ENCODE measurements at regions not wholly inside any gene's neighbourhood (a gene's known extent, or its start where the extent isn't known, plus 50 kb on each side); places are given as distances from the start of the nearest gene placed in this dataset.

GRCh38 chr2:129729646-129730045 lies 249.8 kb upstream of the RAB6C start:
- DNase-seq, result no peak

GRCh38 chr2:129730979-129731378 lies 248.5 kb upstream of the RAB6C start:
- DNase-seq, result no peak

- no peak for DNase-seq
Observed at GRCh38 chr2:129731907-129732629, 247.4 kb upstream of the RAB6C start.

- DNase-seq, result no peak
Observed at GRCh38 chr2:129732630-129733026, 246.8 kb upstream of the RAB6C start.

DNA sequence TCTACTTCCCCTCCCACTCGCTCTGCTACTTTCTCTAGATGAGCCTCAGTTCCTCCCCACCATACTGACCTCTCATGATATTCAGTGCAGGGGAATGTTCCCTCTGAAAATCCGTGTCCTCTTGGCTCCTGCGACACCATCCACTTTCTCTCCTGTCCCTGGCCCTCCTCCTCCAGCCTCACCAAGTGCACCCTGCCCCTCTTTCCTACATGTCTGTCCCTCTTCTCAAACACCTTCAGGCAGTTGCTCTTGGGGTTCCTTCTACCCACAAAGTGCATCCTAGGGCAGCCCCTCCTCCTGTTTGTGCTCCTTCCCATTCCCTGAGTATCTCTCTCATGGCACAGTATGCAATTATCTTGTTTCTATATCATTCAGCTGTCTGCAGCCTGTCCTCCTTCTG lies 246.4 kb upstream of the RAB6C start:
- DNase-seq, result no peak

DNA sequence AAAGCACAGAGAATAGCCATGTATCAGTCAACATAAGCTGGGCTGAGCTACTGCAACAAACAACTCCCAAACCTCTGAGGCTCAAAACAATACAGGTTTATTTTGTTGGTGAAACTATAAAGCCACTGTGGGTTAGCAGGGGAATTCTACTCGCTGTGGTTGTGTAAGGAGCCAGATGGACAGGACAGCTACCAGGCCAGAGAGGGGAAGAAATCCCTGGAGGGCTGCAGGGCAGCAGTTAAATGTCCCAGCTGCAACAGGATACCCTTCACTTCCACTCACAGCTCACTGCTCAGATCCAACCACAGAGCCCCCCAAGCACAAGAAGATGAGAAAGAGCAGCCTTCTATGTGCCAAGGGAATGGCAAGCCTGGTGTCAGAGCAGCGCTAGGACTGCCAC lies 245.9 kb upstream of the RAB6C start:
- DNase-seq, result no peak

GRCh38 chr2:129734343-129735034 lies 245.0 kb upstream of the RAB6C start:
- DNase-seq, result no peak

- DNase-seq, result no peak
Observed at GRCh38 chr2:129735576-129735975, 243.9 kb upstream of the RAB6C start.

DNA sequence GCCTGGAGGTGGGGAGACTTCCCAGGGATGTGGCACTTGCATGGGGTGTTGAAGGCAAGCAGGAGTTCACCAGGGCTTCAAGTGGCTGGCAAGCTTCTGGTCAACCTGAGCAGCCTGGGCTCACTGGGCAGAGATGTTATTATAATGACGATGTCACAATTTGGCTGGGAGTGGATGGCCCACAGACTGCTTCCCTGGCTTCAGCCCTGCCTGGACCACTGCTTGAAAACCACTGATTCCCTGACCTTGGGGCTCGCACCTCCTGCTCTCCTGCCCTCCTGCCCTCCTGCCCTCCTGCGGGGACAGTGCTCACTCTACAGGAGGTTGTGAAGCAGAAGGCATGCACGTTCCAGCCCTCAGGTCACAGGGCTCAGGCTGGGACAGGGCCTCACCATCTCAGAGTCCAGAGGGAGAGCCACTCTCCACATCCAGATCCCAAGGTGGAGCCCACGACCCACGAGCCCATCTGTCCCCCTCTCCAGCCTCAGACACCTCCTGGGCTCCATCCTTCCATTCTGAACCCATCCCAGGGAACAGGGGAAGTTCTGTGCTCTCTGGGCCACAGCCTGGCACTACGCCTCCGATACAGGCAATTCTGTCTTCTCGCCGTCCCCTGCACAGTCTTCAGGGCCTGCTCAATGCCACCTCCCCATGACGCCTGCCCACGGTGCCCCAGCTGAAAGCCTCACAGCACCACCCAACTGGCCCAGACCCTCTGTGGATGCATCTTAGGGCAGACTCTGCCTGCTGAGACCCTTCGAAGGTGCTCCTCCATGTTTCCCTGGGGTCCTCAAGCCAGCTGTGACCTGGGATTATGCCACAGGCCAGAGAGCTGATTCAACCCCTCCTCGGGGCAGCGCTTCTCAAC lies 241.6 kb upstream of the RAB6C start:
- DNase-seq, result no peak

DNA sequence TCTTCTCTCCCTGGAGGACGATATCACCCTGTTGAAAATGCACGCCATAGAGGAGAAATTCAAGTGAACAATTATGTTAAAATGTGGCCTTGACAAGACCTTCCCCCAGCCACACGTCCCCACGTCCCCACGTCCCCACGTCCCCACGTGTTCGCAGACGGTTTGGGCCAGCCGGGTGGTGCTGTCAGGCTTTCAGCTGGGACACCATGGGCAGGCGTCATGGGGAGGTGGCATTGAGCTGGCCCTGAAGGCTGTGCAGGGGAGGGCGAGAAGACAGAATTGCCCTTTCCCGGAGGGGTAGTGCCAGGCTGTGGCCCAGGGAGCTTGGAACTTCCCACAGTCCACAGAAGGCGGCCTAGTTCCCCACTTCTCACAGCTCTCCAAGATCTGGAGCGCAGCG lies 240.7 kb upstream of the RAB6C start:
- DNase-seq, result no peak

- DNase-seq, result no peak
Observed at GRCh38 chr2:129740504-129740903, 239.0 kb upstream of the RAB6C start.

GRCh38 chr2:129741165-129741564 lies 238.3 kb upstream of the RAB6C start:
- DNase-seq, result no peak

- no peak for DNase-seq
Observed at GRCh38 chr2:129741623-129742022, 237.8 kb upstream of the RAB6C start.

DNA sequence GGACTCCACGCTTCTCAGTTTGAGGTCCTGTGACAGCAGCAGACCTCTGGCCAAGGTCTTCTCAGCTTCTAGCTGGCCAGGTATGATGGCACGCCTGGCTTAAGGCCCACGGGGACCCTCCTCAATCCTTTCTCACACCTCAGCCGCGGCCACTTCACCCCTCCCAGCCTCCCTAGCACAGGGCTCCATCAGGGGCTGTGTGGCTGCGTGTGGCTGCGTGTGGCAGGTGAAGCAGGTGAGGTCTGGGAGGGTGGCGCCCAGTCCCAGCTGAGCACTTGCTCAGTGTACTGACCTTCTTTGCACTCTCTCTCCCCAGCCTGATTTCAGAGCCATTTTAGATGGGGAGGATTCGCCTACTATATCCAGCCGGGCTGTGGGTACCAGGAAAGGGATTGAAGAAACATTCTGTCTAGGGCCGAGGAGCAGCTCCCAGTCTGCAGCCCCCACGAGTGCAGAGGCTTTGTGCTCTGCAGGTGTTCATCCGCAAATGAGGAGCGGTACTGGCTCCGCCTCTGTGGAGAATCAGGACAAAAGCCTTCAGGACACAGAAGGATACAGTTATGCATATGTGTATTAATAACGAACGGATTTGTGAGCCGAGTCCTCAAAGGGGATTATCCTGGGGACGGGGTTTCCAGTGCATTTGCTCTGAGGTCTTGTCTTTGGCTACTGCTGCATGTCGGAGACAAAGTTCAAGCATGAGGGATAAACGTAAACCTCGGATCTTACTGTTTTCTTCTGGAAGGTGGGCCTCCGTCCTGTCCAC lies 236.9 kb upstream of the RAB6C start:
- DNase-seq, result no peak

DNA sequence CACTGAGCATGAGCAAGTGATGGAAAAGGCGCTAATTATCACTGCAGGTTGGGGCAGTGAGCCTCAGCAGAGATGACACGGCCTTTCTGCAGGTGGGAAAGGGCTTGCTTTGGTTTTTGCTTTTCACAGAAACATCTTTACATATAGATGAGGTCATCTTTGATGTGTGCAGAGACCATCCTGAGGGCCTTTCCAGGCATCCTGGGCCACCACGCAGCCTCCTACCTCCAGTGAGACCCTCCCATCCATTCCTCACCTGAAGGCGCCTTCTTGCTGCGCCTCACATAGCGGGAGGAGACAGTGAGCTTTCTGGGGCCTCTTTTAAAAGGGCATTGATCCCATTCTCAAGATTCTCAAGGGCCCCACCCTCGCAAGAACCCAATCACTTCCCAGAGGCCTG lies 235.3 kb upstream of the RAB6C start:
- no peak for DNase-seq

GRCh38 chr2:129744649-129745048 lies 234.8 kb upstream of the RAB6C start:
- DNase-seq, result no peak

DNA sequence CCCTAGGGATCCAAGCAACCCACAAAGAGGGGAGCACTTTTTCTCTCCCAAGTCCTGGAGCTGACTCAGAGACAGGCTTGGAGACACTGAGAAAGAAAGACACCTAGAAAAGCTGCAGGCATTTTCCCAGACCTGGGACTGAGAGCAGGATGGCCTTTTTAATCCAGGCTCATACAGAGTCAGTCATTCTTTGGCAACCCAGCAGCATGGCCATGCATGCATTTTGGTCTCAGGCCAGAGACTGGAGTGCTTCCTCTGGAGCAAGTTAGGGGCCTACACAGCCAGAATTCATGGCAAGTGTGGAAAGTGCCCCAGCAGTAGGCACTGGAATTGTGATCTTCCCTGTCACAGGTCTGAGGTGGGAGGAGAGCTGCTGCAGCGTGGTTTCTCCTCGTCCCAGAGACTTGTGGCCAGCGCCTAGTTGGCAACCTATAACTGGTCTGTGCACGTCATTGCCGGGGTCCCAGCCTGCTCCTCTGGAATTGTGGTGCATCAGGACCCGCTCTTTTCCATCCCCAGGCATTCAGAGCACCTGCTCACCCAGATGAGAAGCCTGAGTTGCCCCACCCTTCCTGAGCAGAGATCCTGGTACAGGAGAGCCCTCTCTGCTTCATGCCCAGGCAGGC lies 231.9 kb upstream of the RAB6C start:
- no peak for DNase-seq

GRCh38 chr2:129748250-129748649 lies 231.2 kb upstream of the RAB6C start:
- DNase-seq, result no peak

- DNase-seq, result no peak
Observed at GRCh38 chr2:129748653-129749052, 230.8 kb upstream of the RAB6C start.

DNA sequence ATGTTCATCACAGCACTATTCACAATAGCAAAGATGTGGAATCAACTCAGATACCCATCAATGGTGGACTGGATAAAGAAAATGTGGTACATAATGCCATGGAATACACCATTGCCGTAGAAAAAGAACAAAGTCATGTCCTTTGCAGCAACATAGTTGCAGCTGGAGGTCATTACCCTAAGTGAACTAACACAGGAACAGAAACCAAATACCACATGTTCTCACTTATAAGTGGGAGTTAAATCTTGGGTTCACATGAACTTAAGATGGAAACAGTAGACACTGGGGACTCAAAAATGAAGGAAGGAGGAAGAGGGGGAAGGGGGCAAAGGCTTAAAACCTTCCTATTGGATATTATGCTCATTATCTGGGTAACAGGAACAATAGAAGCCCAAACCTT lies 228.1 kb upstream of the RAB6C start:
- DNase-seq, result no peak

- DNase-seq, result no peak
Observed at GRCh38 chr2:129752176-129752575, 227.3 kb upstream of the RAB6C start.

DNA sequence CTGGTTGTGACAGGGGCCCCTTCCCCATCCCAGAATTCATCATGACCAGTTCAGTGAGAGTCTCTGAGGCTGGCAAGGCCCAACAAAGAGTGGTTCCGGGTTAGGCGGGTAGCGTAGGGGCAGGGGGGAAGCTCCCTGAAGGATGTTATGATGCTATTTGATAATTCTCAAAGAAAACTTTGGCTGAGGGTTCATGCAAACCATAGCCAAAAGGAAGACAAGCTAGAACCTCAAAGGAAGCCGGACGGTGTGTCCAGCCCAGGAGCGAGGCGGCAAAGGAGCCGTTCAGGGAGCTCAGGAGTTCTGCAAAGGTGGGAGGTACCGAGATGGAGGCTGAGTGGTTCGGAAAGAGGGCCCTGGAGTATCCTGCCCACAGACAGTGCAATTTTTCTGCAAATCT lies 226.8 kb upstream of the RAB6C start:
- no peak for DNase-seq

DNA sequence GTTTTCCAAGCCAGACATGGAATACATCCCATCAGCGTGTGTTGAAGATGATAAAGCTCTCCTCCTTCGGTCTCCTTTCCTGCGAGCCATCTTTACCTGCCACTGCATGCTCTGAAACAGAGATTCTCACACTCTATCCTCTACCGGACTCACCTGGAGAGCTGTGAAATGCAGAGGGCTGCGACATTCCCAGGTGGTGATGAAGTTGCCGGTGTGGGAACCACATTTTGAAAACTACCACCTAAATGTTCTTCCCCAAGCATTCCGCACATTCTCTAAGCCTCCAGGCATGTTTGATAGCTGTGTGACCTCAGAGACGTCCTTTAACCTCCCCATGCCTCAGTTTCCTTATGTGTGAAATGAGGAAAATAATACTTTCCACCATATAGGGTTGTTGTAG lies 226.2 kb upstream of the RAB6C start:
- DNase-seq, result no peak

Data from stimulated activated CD4-positive, alpha-beta T cell treated with anti-CD3 and anti-CD28 coated beads, Interleukin-2, amount 100 ng/mL, for 24 hours (primary cell).